ENCODE measurements at regions not wholly inside any gene's neighbourhood (a gene's known extent, or its start where the extent isn't known, plus 50 kb on each side); places are given as distances from the start of the nearest gene placed in this dataset.

- H3K4me1 ChIP-seq: no peaks in the 10 kb centered on the region
- no peaks in the 10 kb centered on the region for H3K27me3 ChIP-seq
- intact Hi-C loops (cut with DNase I): no loop called here
- peak in 1 of 2 donors; percentile 76 for DNase-seq (ENCODE audit: extremely low spot score in 2 of 2)
- no peak overlapping the region for H3K4me3 ChIP-seq
- no peaks in the 10 kb centered on the region for H3K9me3 ChIP-seq
- no peak overlapping the region for H3K27ac ChIP-seq
- H3K36me3 ChIP-seq: no peaks in the 10 kb centered on the region
- TF ChIP-seq CTCF (IDR thresholded peaks at IDR 0.05) (no peak), POLR2AphosphoS5 (IDR thresholded peaks at IDR 0.05; ENCODE audit: insufficient read depth in 1 of 2, low read depth in 1 of 2) (no peak), POLR2A (IDR thresholded peaks at IDR 0.05) (no peak)
Observed at GRCh38 chr1:213749558-213749957, 238.2 kb upstream of the PROX1 start.

DNA sequence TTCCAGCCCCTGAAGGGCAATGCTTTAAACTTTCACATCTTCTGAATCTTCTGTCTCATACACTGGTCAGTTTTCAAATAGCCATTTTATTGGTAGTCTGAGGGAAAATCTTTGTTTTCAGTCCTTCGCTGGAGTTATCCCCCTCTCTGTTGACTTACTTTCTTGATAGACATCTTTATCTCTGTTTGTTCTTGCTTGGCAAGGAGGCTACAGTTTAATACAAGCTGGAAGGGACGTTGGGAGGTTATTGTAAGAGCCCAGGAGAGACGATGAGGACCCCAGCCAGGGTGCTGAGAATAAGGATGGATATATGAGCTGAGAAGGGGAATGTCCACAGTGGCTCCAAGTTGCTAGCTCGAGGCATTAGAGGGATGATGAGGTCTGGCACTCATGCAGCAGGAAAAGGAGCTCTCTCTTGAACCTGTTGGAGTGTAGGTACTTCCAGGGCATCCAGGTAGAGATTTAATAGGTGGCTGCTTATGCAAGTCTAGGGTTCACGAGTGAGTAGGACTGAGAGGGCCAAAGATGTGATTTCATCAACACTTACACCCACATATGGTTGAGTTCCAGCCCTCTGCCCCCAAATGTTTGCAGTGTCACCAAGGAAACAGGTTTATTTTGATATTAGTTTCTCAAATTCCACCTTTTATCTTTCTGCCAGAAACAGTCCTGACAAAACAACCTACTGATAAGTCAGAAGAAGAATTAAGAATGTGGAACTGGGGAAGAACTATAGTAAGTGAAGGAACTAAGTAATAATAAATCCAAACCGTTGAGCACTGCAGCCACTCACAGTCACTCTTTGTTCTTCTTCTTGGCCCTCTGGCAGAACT, 237.3 kb upstream of the PROX1 start:
- intact Hi-C loops (cut with DNase I): no loop called here
- no peak for TF ChIP-seq CTCF (IDR thresholded peaks at IDR 0.05)
- TF ChIP-seq POLR2AphosphoS5 (IDR thresholded peaks at IDR 0.05; ENCODE audit: insufficient read depth in 1 of 2, low read depth in 1 of 2): no peak
- no peak for TF ChIP-seq POLR2A (IDR thresholded peaks at IDR 0.05)
- Histone ChIP-seq H3K36me3 (no peaks in the 10 kb centered on the region), H3K4me3 (no peak overlapping the region), H3K9me3 (no peaks in the 10 kb centered on the region), H3K27me3 (no peaks in the 10 kb centered on the region), H3K4me1 (no peaks in the 10 kb centered on the region), H3K27ac (no peak overlapping the region)
- peak in 1 of 2 donors; percentile 32 for DNase-seq (ENCODE audit: extremely low spot score in 2 of 2)

- Histone ChIP-seq H3K27ac (no peak overlapping the region), H3K4me3 (no peak overlapping the region), H3K4me1 (no peaks in the 10 kb centered on the region), H3K9me3 (no peaks in the 10 kb centered on the region), H3K27me3 (no peaks in the 10 kb centered on the region), H3K36me3 (no peaks in the 10 kb centered on the region)
- TF ChIP-seq CTCF (IDR thresholded peaks at IDR 0.05): no peak
- TF ChIP-seq POLR2A (IDR thresholded peaks at IDR 0.05): no peak
- no peak for TF ChIP-seq POLR2AphosphoS5 (IDR thresholded peaks at IDR 0.05; ENCODE audit: insufficient read depth in 1 of 2, low read depth in 1 of 2)
- no peak for DNase-seq (ENCODE audit: extremely low spot score in 2 of 2)
- intact Hi-C loops (cut with DNase I): no loop called here
Observed at GRCh38 chr1:213751064-213751397, 236.7 kb upstream of the PROX1 start.

GRCh38 chr1:213759359-213760181, 228.2 kb upstream of the PROX1 start:
- Histone ChIP-seq H3K36me3 (no peaks in the 10 kb centered on the region), H3K4me1 (no peaks in the 10 kb centered on the region), H3K27ac (no peak overlapping the region), H3K9me3 (no peaks in the 10 kb centered on the region), H3K27me3 (no peaks in the 10 kb centered on the region), H3K4me3 (no peak overlapping the region)
- no peak for DNase-seq (ENCODE audit: extremely low spot score in 2 of 2)
- TF ChIP-seq CTCF (IDR thresholded peaks at IDR 0.05) (no peak), POLR2AphosphoS5 (IDR thresholded peaks at IDR 0.05; ENCODE audit: insufficient read depth in 1 of 2, low read depth in 1 of 2) (no peak), POLR2A (IDR thresholded peaks at IDR 0.05) (no peak)
- intact Hi-C loops (cut with DNase I): loop anchor here (2.0 kb wide), 1 partner anchor 37 kb away; no protein-coding TSS in a partner anchor
